ENCODE measurements at regions not wholly inside any gene's neighbourhood (a gene's known extent, or its start where the extent isn't known, plus 50 kb on each side); places are given as distances from the start of the nearest gene placed in this dataset.
A peak's percentile ranks its signal among the peaks of the same experiment; 100 is the strongest.

- no peak for TF ChIP-seq CEBPB (IDR thresholded peaks at IDR 0.05)
- TF ChIP-seq RFX5 (IDR thresholded peaks at IDR 0.05), result no peak
- TF ChIP-seq RCOR1 (IDR thresholded peaks at IDR 0.05; ENCODE audit: low read depth, low read length), result no peak
- no peak for TF ChIP-seq FOSB (CRISPR knock-in tag; IDR thresholded peaks at IDR 0.05)
- no peak for TF ChIP-seq RAD21 (conservative IDR thresholded peaks at IDR 0.05 in 1 of 2, IDR thresholded peaks at IDR 0.05 in 1 of 2)
- TF ChIP-seq ZFP36 (IDR thresholded peaks at IDR 0.05; ENCODE audit: borderline replicate concordance, partially characterized antibody), result no peak
- Histone ChIP-seq H3K4me1 (no peaks in the 10 kb centered on the region), H3K9me3 (no peaks in the 10 kb centered on the region), H3K4me2 (no peak overlapping the region), H3K4me3 (no peak overlapping the region), H3K27ac (no peak overlapping the region)
- ChIA-PET POLR2A (no interaction called here), CTCF (no interaction called here)
- FAIRE-seq, result no peak
- DNase-seq (ENCODE audit: low read depth in 1 of 2, low spot score in 1 of 2), result no peak
- ATAC-seq, result 0 out of 6 replicates have a peak, but pooled peaks of 1 of the 2 experiments have one; percentile 47
- WGBS (ENCODE audit: missing lambda C conversion rate), result 25% methylated on average over 2 of the region's 2 CpGs
Observed at GRCh38 chr14:34252227-34252626, 209.8 kb downstream of the SPTSSA start.

GRCh38 chr14:34251662-34252061 is 210.4 kb downstream of the SPTSSA start:
- ChIA-PET POLR2A (no interaction called here), CTCF (no interaction called here)
- no peak overlapping the region for H3K4me3 ChIP-seq
- FAIRE-seq (no peak), DNase-seq (ENCODE audit: low read depth in 1 of 2, low spot score in 1 of 2) (no peak), ATAC-seq (no peak)
- H3K4me2 ChIP-seq, result no peak overlapping the region
- H3K27ac ChIP-seq, result no peak overlapping the region
- no peak for TF ChIP-seq RAD21 (conservative IDR thresholded peaks at IDR 0.05 in 1 of 2, IDR thresholded peaks at IDR 0.05 in 1 of 2)
- no peak for TF ChIP-seq RCOR1 (IDR thresholded peaks at IDR 0.05; ENCODE audit: low read depth, low read length)
- TF ChIP-seq, protein P1, sequence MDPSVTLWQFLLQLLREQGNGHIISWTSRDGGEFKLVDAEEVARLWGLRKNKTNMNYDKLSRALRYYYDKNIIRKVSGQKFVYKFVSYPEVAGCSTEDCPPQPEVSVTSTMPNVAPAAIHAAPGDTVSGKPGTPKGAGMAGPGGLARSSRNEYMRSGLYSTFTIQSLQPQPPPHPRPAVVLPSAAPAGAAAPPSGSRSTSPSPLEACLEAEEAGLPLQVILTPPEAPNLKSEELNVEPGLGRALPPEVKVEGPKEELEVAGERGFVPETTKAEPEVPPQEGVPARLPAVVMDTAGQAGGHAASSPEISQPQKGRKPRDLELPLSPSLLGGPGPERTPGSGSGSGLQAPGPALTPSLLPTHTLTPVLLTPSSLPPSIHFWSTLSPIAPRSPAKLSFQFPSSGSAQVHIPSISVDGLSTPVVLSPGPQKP (IDR thresholded peaks at IDR 0.05; ENCODE audit: low read depth, low read length), result no peak
- no peak for TF ChIP-seq NFE2L2 (conservative IDR thresholded peaks at IDR 0.05; ENCODE audit: low read length)
- no peak for TF ChIP-seq RNF2 (IDR thresholded peaks at IDR 0.05; ENCODE audit: borderline replicate concordance, low read depth)
- no peak for TF ChIP-seq EHF (CRISPR knock-in tag; IDR thresholded peaks at IDR 0.05)
- no peaks in the 10 kb centered on the region for H3K4me1 ChIP-seq
- H3K9me3 ChIP-seq, result no peaks in the 10 kb centered on the region
- 79% methylated on average over 6 of the region's 6 CpGs for WGBS (ENCODE audit: missing lambda C conversion rate)

DNA sequence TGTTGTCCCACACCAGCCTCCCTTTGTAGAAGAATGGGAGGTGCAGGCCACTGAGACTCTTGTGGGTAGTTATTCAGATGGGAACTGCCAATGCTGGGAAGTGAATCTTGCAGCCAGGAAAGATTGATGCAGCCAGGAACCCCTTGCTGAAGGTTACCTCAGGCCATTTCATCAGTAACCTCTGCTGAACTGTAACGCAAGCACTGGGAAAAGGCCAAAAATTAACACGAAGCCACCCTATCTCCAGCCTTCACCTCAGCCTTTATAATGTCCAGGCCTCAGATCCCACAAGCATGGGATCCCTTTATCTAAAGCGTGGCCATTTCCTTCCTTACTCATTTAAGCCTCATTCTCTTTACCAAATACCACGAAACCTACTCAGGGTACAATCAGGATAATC is 211.1 kb downstream of the SPTSSA start:
- Histone ChIP-seq H3K4me3 (no peak overlapping the region), H3K27ac (no peak overlapping the region), H3K4me1 (no peaks in the 10 kb centered on the region), H3K9me3 (no peaks in the 10 kb centered on the region), H3K4me2 (no peak overlapping the region)
- no peak for DNase-seq (ENCODE audit: low read depth in 1 of 2, low spot score in 1 of 2)
- WGBS (ENCODE audit: missing lambda C conversion rate), result 65% methylated on average over 4 of the region's 4 CpGs
- TF ChIP-seq NFE2L2 (conservative IDR thresholded peaks at IDR 0.05; ENCODE audit: low read length) (no peak), MAFK (IDR thresholded peaks at IDR 0.05; ENCODE audit: partially characterized antibody) (no peak), EP300 (IDR thresholded peaks at IDR 0.05) (no peak), RCOR1 (IDR thresholded peaks at IDR 0.05; ENCODE audit: low read depth, low read length) (no peak)
- no peak for ATAC-seq
- ChIA-PET POLR2A (no interaction called here), CTCF (interaction anchor here (0.9 kb wide), 1 partner anchor 9 kb away, joined by 3 read pairs; no protein-coding TSS in a partner anchor)
- FAIRE-seq, result no peak

GRCh38 chr14:34247605-34248004 is 214.4 kb downstream of the SPTSSA start:
- ChIA-PET POLR2A (no interaction called here), CTCF (interaction anchor here (0.5 to 1.5 kb wide), 7 partner anchors 9 to 1566 kb away, joined by 3 to 6 read pairs (median 4); no protein-coding TSS in a partner anchor)
- Histone ChIP-seq H3K9me3 (no peaks in the 10 kb centered on the region), H3K4me2 (no peak overlapping the region), H3K4me3 (no peak overlapping the region), H3K4me1 (no peaks in the 10 kb centered on the region), H3K27ac (no peak overlapping the region)
- TF ChIP-seq FOSB (CRISPR knock-in tag; IDR thresholded peaks at IDR 0.05) (no peak), TFCP2L1 (CRISPR knock-in tag; IDR thresholded peaks at IDR 0.05) (no peak), CEBPB (IDR thresholded peaks at IDR 0.05) (no peak), KDM5A (IDR thresholded peaks at IDR 0.05) (no peak), BHLHE40 (IDR thresholded peaks at IDR 0.05; ENCODE audit: low read depth, low read length) (no peak)
- WGBS (ENCODE audit: missing lambda C conversion rate), result 25% methylated on average over 1 of the region's 1 CpG
- no peak for DNase-seq (ENCODE audit: low read depth in 1 of 2, low spot score in 1 of 2)
- no peak for ATAC-seq
- no peak for FAIRE-seq

DNA sequence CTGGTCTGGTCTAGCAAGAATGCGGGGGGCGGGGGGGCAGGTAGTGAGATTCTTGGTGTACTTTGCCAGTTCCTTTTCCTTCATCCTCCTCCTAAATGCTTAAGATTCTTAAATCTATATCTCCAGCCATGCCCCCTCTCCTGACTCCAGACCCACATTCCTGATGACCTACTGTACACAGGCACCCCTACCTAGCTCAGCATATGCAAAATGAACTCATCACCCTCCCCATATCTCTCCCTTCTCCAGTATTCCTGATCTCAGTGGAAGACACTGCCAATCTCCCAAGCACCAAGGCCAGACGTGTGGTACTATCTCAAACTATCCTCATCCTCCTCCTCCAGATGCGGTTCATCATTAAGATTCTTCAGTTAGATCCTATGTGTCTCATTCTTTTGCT is 215.8 kb downstream of the SPTSSA start:
- DNase-seq (ENCODE audit: low read depth in 1 of 2, low spot score in 1 of 2) (no peak), FAIRE-seq (no peak), ATAC-seq (no peak)
- no peaks in the 10 kb centered on the region for H3K9me3 ChIP-seq
- ChIA-PET CTCF (interaction anchor here (0.6 to 1.0 kb wide), 5 partner anchors 18 to 408 kb away, joined by 3 read pairs; no protein-coding TSS in a partner anchor), POLR2A (no interaction called here)
- H3K27ac ChIP-seq, result no peak overlapping the region
- H3K4me2 ChIP-seq, result no peak overlapping the region
- no peak overlapping the region for H3K4me3 ChIP-seq
- no peaks in the 10 kb centered on the region for H3K4me1 ChIP-seq
- TF ChIP-seq TP53 (CRISPR knock-in tag; IDR thresholded peaks at IDR 0.05) (no peak), MAX (IDR thresholded peaks at IDR 0.05) (no peak), USF2 (IDR thresholded peaks at IDR 0.05) (no peak), RNF2 (IDR thresholded peaks at IDR 0.05; ENCODE audit: borderline replicate concordance, low read depth) (no peak), PHF8 (IDR thresholded peaks at IDR 0.05; ENCODE audit: borderline replicate concordance, low read depth) (no peak), HOXB13 (CRISPR knock-in tag; IDR thresholded peaks at IDR 0.05; ENCODE audit: low read depth) (no peak), CEBPB (IDR thresholded peaks at IDR 0.05) (no peak), NR3C1 (IDR thresholded peaks at IDR 0.05) (no peak), ESRRA (IDR thresholded peaks at IDR 0.05; ENCODE audit: borderline replicate concordance, low read length) (no peak), GATA3 (IDR thresholded peaks at IDR 0.05; ENCODE audit: borderline replicate concordance) (no peak), ZNF302 (CRISPR knock-in tag; IDR thresholded peaks at IDR 0.05) (no peak), FOXS1 (CRISPR knock-in tag; IDR thresholded peaks at IDR 0.05) (no peak), CHD4 (IDR thresholded peaks at IDR 0.05; ENCODE audit: borderline replicate concordance) (no peak), HOXA7 (CRISPR knock-in tag; IDR thresholded peaks at IDR 0.05) (no peak), JUNB (IDR thresholded peaks at IDR 0.05) (no peak)
- 64% methylated on average over 4 of the region's 4 CpGs for WGBS (ENCODE audit: missing lambda C conversion rate)
